NOMO-1 treated with DMSO at 0.1 percent for 48 hours (cell line): ENCODE measurements at regions not wholly inside any gene's neighbourhood (a gene's known extent, or its start where the extent isn't known, plus 50 kb on each side); places are given as distances from the start of the nearest gene placed in this dataset.

ENCODE experiments used
- DNase-seq: peaks from one replicate; lab custom pipeline; 2025; ENCODE audit not compliant: unreplicated experiment; lab: John Stamatoyannopoulos, UW

DNA sequence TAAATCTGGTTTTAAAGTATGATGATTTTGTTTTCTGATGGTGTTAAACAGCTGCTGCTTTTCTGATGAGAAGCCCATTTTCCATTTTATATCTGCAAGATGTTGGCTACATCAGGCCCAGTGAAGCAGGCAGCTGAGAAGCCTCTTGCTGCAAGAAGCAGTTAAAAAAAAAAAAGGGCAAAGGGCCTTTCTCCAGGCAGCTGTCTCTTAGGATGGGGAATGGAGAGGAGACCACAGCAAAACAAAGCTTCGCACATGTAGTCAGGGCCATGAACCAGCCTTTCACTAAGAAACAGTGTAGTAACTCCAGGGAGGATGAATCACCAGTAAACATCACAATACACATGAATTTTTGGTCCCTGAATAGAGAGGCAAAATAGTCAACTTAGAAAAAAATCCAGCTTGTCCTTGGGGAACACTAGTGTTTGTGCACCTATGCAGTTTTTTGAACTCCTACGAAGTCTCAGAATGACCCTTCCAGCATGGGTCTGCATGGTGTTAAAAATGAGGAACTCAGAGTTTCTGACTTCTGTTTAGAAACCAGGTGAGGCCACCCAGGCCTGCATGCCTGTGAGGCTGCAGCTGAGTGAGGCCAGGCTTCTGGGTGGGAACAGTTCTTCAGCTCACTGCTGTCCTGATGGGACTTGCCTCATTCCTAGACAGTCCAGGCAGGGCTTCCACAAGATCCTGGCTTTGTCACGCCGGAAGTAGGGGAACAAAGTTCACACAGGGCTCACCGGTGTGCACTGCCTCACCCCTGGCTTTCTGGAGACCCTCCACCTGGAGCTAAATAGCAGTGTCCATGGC is 518.7 kb downstream of the MCTP2 start:
- no peak for DNase-seq

DNA sequence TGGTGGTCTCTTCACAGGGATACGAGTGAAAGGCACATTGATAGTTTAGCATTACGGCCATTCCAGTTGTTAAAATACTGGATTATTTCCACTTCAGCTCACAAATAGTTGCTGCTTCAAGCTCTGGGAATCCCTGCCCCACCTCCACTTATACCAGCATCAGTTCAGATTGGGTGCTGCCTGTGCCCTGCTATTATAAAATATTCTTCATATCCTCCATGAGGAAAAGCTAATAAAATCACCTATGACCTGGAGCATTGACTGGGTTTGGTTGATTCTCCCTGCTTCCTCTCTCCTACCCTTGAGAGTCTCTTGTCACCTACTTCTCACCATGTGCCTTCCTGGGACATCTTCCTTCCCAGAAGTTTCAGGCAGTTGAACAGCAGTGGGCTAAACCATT is 529.0 kb downstream of the MCTP2 start:
- no peak for DNase-seq

DNA sequence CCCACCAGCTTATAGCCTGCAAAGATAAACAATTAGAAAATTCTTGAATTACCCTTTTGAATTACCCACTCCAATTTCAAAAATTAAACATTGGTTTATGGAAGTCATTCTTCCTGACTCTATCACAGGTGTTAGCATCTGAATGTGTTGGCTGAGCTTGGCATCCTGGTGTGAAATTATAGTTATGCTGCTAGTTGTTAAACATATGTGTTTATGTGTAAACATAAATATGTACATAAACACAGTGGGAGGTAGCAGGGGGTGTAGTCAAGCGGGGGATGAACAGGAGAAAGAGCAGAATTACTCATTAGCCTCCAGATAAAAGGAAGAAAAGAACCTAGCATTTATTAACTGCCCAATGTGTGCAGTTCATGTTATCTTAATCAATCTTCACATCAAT is 530.2 kb downstream of the MCTP2 start:
- no peak for DNase-seq

DNA sequence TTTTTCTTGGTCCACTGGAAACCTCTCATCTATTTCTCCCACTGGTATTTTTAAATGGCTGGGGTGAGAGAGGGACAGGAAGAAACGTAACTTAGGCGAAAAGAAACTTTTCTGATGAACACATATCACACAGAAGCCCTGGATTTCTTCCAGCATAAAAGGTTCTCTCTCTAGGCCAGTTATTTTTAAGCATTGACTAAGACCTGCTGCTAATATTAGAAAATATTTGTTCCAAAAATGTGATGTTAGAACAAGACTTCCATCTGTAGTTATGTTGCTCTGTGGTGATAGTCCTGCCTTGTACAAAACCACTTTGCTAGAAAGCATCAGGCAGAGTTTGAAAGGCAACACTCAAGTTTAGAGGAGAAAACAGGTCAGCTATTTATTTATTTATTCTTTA is 537.7 kb downstream of the MCTP2 start:
- no peak for DNase-seq

DNA sequence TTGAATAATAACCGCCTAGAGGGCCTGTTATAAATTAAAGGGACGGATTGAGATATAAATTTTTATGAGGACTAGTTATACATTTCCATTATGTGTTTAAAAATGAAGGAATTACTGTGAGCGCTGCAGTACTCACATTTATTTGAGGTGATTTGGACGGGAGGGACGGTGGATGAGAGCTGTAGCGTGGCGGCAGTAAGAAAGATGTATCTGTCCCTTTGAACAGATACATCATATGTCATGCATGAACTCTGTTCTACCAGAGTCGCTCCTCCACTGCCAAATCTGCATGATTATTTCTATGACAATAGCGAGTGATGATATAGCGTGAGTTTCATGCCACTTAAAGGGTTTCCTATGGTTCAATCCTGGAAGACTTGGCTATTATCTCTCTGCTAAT is 538.8 kb downstream of the MCTP2 start:
- DNase-seq = no peak

DNA sequence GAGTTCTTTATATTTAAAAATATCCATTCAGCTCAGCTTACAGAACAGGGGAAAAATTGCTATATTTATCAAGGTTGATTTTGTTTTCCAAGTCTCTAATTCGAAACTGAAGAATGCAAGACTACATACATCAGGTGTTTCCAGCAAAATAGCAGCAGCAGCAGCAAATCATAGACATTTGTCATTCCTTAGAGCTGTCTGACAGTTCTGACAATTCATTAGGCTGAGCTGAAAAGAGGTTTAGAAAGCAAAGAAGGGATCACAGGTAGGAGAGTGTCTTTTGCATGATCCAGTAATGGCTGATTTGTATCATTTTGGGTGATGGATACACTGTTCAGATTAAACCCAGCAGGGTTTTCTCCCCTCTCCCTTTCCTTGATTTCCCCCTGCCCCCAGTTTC is 545.7 kb downstream of the MCTP2 start:
- DNase-seq = no peak

DNA sequence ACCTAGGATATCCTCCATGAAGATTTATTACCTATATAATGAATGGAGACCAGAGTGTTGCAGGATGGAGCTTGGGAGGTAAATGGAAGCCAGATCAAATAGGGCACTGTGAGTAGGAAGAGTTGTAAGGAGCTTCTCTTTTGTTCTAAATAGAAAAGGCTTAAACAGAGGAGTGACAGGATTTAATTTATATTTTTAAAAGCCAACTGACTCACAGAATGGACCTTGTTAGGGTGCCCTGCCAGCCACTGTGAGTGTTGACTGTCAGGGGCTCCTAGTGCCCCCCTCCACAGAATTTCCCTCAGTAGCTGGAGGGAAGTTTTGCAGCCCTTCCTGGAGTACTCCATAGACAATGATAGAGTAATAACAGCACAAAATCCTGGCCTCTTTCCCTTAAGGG is 547.5 kb downstream of the MCTP2 start:
- DNase-seq = no peak

DNA sequence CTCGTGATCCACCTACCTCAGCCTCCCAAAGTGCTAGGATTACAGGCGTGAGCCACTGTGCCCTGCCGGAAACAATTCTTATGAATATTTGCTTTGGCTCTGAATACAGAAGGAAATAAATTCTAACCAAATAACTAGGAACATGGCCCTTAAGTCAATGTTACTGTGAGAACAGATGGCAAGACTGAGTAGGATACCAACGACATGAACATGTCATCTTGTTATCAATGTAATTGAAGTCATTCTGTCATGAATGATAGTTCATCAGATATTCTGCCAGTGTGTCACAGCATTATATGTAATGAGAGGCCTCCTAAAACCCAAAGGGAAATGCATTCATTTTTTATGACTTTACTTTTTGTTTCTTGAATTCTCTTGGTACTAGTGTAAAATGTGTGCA is 548.8 kb downstream of the MCTP2 start:
- DNase-seq = no peak

DNA sequence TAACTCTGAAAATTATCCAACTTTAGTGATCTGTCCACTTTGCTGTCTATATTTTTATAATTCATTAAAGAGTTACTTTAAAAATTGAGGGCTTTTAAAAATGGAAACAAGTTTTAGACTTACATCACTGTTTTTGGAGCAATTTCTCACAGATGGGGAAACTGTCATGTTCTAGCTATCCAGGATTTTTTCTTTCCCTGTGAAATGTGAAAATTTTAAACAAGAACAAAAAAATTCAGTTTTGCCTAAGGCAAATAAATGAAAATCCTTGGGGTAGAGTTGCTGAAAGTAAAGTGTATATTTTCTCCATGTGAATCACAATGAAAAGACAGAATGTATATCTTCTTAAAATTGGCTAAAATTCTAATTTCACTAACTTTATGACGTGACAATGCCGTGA is 553.7 kb downstream of the MCTP2 start:
- no peak for DNase-seq

DNA sequence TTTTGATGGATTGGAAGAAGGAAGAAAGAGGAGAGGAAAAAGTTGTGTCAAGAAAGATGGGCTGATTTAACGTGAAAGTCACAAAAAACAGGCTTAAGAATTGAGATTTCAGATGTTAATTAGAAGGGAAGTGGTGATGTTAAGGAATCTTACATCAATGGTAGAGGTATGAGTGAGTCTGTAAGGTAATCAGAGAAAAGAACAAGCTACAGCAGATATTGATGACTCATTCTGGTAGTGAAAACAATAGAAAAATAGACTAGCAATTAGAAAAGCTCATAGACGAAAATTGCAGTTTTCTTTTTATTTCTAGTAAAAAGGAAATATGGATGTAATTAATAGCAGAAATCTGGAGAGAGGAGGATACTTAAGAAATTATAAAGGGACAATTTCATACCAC is 559.6 kb downstream of the MCTP2 start:
- DNase-seq = no peak

DNA sequence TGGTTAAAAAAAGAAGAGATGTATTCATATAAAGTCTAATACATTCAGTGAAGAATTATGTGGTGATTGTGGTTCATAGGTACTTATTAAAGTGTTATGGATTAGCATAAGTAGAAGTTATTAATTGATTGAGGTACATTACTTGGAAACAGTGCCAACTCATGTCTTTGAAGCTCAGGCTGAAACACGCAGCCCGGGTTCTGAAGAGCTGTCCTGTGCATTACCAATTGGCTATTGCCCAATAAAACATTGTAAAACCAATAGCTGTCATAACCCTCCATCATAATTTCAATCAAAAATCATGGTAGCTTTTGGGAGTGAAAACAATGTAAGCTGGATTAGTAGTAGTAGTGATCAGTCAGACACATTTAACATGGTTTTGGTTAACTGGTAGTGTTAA is 560.1 kb downstream of the MCTP2 start:
- no peak for DNase-seq

DNA sequence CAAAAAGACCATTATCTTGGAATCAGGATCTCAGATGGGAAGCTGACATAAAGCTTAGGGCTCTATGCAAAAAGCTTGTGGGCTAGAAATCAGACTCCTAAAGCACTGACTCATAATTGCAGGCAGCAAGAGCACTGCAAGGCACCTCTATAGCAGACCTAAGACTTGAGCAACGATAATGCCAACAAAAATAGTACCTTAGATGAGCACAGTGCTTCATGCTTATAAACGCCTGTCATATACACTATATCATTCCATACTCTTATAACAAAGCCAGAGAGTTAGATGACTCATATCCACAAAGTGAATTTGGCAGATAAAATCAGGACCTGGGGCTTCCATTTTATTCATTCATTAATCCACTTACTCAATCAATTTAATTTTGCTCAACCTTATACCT is 560.8 kb downstream of the MCTP2 start:
- no peak for DNase-seq

DNA sequence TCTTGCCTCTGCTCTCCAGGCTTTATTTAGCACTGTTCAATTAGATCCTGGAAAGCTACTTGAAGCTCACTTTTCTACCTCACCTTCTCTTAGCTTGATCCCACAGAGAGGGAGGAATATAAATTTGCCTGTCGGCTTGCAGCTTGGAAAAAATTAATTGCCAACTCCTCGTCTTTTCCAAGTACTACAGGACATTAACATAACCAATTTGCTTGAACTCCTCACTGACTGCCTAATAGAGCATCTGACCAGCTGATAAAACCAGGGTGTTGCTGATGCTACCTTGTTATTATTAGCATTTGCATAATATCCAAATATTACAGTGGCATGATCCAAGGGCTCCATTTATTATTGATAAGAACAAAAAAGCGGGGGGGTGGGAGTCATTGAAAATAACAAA is 561.8 kb downstream of the MCTP2 start:
- no peak for DNase-seq

DNA sequence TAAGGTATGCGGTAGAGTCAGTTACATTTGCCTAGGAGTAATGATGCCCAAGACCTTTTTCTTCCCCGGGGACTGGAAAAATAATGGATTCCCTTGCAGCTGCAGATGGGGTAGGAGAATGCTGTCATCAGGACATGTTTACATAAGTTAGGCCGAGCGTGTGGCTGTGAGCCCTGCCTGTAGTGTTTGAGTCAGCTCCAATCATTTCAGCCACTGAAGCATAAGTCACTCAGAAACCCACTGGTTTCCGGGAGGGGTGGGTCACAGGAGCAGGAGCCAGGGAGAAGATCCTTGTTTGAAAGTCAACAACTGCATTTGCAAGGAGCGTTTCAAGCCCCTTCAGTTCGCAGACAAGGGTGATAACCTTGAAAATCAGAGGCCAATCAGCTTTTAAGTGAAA is 562.3 kb downstream of the MCTP2 start:
- no peak for DNase-seq

DNA sequence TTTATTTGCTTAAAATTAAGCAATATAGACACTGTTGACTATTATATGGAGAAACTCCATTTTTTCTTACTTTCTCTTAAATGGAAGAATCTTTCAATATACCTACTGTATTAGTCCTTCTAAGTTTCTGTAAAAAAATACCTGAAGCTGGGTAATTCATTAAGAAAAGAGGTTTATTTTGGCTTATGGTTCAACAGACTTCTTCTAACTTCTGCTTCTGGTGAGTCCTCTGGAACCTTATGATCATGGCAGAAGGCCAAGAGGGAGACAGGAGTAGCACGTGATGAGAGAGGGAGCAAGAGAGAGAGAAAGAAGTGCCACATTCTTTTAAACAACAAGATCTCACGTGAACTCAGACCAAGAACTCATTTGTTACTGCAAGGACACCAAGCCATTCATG is 573.3 kb downstream of the MCTP2 start:
- no peak for DNase-seq

DNA sequence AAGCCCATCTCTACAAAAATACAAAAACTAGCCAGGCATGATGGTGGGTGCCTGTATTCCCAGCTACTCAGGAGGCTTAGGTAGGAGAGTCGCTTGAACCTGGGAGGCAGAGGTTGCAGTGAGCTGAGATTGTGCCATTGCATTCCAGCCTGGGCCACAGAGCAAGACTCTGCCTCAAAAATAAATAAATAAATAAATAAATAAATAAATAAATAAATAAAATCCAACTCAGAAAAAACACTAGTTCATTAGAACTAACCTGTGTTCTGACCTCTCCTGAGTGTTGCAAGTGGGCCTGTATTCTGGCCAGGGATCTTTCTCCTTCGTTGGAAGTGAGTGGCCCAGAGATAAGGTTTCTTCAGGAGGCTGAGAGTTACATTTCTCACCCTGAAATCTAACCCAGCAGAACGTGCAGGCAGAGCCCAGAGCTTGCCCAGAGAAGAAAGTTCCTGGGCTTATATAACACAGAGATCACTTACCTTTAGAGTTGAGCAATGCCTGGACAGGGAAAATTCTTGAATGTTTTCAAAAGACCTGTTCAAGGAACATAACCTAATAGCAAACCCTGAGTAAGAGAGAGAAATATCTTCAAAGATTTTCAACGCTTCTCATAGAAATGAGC is 583.9 kb downstream of the MCTP2 start:
- no peak for DNase-seq

DNA sequence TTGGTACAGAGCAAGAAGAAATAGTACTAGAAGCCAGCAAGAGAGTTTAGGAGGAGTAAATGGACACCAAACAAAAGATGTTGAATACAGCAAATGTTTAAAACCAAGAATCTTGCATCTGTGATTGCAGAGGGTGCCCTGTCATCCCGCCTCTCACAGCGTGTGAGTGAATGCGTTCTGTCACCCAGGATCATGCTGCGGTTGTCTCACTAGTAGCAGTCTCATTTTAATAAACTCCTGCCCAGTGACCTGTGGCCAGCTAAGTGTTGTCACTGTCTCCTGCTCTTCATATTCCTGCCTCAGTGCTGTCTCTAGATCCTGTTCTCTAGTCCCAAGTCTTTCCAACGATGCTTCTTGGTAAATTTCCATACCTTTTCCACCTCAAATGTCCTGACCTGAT is 584.6 kb downstream of the MCTP2 start:
- DNase-seq = no peak

DNA sequence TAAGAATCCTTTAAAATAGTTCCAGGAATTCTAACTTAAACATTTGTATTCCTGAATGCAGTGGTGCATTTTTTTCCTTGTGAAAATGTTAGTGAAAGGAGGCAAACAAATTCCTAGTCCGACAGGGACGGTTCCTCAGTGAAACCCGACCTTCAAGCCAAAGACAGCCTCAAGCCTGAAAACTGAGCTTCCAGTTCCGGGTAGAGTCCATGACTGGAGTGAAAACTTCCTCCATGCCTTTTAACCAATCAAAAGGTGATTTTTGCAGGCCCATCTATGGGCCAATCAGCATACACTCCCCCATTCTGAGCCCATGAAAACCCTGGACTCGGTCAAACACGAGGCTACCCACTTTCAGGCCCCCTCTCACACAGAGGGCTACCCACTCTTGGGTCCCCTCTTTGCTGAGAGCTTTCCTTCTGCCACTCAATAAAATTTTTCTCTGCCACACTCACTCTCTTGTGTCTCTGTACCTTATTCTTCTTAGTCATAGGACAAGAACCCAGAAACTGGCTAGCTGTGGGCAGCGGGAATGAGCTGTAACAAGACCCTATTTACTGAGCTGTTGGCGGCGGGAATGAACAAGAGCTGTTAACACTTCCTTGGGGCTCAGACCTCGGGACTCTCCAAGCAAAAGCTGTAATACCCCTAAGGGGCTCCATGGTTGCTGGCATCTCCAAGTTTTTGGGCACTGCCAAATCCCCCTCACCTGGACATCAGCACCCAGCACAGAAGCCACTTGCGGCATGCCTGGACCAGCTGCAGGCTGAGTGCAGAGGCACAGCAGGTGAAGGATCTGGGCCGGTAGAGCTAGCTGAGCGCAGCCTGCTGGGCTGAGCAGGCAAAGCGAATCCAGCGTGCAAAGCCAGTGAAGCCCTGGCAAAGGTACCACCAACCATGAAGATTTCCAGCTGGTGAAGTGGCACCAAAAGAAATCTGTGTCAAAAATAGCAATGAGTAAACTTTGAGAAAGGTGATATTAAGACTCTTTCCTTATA is 598.8 kb downstream of the MCTP2 start:
- no peak for DNase-seq

DNA sequence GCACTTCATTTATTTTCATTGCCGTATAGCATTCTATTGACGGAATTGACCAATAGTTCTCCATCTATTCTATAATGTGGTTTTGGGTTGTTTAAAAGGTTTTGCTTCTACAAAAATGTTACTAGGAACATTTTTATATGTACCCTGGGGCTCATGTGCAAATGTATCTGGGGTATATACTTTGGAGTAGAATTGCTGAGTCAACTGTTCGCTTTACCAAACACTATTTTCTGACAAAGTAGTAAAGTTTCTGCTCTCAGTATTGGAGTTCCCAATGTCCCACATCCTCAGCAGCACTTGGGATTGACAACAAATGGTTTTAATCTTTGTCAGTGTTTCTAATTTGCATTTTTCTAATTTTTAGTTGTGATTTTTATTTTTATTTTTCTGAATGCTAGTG is 602.6 kb downstream of the MCTP2 start:
- DNase-seq = no peak

DNA sequence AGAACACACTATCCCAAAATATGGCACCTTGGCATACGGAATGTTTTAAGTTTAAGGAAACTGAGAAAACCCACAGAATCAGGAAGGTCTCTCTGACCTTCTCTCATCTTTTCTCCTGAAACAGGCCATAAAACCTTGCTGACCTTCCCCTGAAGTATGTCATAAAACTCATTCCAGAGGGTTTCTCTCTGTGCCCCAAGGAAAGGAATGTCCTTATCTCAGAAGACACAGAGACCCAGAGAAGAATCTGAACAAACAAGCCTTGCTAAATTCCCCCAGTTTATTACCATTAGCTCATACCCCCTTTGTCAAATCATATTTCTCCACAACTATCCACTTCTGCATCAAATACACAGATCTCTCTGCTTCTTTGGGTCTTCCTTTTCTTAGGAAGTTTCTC is 603.1 kb downstream of the MCTP2 start:
- DNase-seq = no peak

DNA sequence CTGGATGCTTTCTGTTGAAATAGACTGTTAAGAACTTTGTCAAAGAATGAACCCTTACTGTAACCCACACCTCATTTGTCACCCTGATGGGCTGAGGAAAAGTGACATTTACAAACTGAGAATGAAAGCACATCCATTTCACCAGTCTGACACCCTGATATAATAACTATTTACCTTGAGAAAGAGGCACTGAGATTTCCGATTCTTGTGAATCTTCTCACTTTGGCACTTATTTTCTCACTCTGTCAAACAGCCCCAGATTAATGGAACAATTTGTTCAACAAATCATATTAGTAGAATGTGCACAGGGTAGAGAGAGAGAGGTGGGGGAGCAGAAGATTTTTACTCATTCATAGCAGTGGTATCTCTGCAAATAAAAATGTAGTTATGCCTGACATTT is 606.9 kb downstream of the MCTP2 start:
- DNase-seq = no peak
